Panc1 (cell line): ENCODE measurements at regions not wholly inside any gene's neighbourhood (a gene's known extent, or its start where the extent isn't known, plus 50 kb on each side); places are given as distances from the start of the nearest gene placed in this dataset.

ENCODE experiments used
- ATAC-seq: fragments of 200-7000 bp; cut with Tn5 transposase; 2 replicates; pipeline ENCODE4 v1.9.1; 2020; ENCODE audit warnings: mild to moderate bottlenecking, moderate library complexity
- BruUV-seq: library from RNA; stranded (reverse); fragments of 400-500 nt; replicated peaks from 2 replicates; lab custom pipeline; 2021; lab: Mats Ljungman, UMichigan
- CTCF ChIA-PET: fragments of 300-600 bp; sonication (Branson Sonifier 250); formaldehyde crosslinking; loops from one replicate; lab custom pipeline; 2022; ENCODE audit warnings: antibody characterized with exemption; lab: Charles Lee
- POLR2A ChIA-PET: fragments of 300-600 bp; sonication (Branson Sonifier 250); formaldehyde crosslinking; loops from one replicate; lab custom pipeline; 2022; ENCODE audit warnings: antibody characterized with exemption; lab: Charles Lee
- DNase-seq: peaks from one replicate; pipeline ENCODE4 v3.0.0-alpha.2; 2010; ENCODE audit warnings: low read depth, low spot score
- H3K27ac ChIP-seq: 2 replicates; pipeline ENCODE4 v1.5.1; 2011; ENCODE audit warnings: mild to moderate bottlenecking, low read length, inconsistent platforms
- H3K27me3 ChIP-seq: fragments of 200-500 bp; sonication (Bioruptor generic); 2 replicates; pipeline ENCODE4 v1.6.0; 2014; ENCODE audit warnings: low read length, inconsistent platforms; ENCODE audit not compliant: control insufficient read depth, insufficient read depth
- H3K36me3 ChIP-seq: fragments of 200-500 bp; sonication (Bioruptor generic); 2 replicates; pipeline ENCODE4 v1.5.1; 2014; ENCODE audit warnings: inconsistent platforms, mild to moderate bottlenecking, low read length, moderate library complexity; ENCODE audit not compliant: control insufficient read depth, insufficient read depth
- H3K4me1 ChIP-seq: 2 replicates; pipeline ENCODE4 v1.5.1; 2011; ENCODE audit warnings: inconsistent platforms, mild to moderate bottlenecking, low read length, moderate library complexity; ENCODE audit not compliant: control insufficient read depth, insufficient read depth
- H3K4me3 ChIP-seq, 2 experiments: 2 replicates each; pipeline ENCODE4 v1.5.1; 2011 to 2012; ENCODE audit warnings: low read depth in 2 of 2, low read length in 2 of 2, mild to moderate bottlenecking in 2 of 2, inconsistent platforms in 1 of 2, moderate library complexity in 1 of 2
- H3K9me3 ChIP-seq: fragments of 200-500 bp; sonication (Bioruptor generic); 2 replicates; pipeline ENCODE4 v1.5.1; 2014; ENCODE audit warnings: low read depth, mild to moderate bottlenecking, inconsistent platforms, low read length, moderate library complexity; ENCODE audit not compliant: control insufficient read depth, insufficient read depth
- POLR2AphosphoS5 ChIP-seq: IDR thresholded peaks from 2 replicates; pipeline ENCODE4 v1.6.1; 2012; ENCODE audit warnings: mild to moderate bottlenecking, low read depth, low read length, moderate library complexity
- REST ChIP-seq, 2 experiments: IDR thresholded peaks; 2 replicates each; pipeline ENCODE4 v1.6.1; 2011 to 2012; ENCODE audit warnings: low read depth in 2 of 2, control low read depth in 1 of 2, low read length in 1 of 2, mild to moderate bottlenecking in 1 of 2, moderate library complexity in 1 of 2; ENCODE audit not compliant: insufficient read depth in 1 of 2
- SIN3A ChIP-seq: IDR thresholded peaks from 2 replicates; pipeline ENCODE4 v1.6.1; 2012; ENCODE audit warnings: low read depth, mild to moderate bottlenecking, low read length, moderate library complexity, borderline replicate concordance; ENCODE audit not compliant: insufficient read depth
- TCF7L2 ChIP-seq: IDR thresholded peaks from 2 replicates; pipeline ENCODE4 v1.6.1; 2011; ENCODE audit warnings: mild to moderate bottlenecking, low read depth, low read length, inconsistent platforms
- in situ Hi-C: cut with HindIII; loops from 2 replicates; pipeline ENCODE4 v1.10.0; 2016; ENCODE audit warnings: low sequenced_read_pairs, low pct_unique_long_range_greater_than_20kb
- intact Hi-C: fragments of 100-400 bp; cut with micrococcal nuclease; formaldehyde crosslinking; loops from one replicate; pipeline ENCODE4 v1.10.0; 2022; ENCODE audit not compliant: unreplicated experiment
- TF ChIP-seq, protein P1 (sequence below): fragments of 450-650 bp; IDR thresholded peaks from 2 replicates; pipeline ENCODE4 v1.5.1; 2017; ENCODE audit warnings: mild to moderate bottlenecking

GRCh38 chr3:87375231-87375682 is 98.9 kb upstream of the POU1F1 start:
- Histone ChIP-seq H3K9me3 (no peaks in the 10 kb centered on the region), H3K27ac (no peak overlapping the region), H3K36me3 (no peaks in the 10 kb centered on the region), H3K27me3 (no peaks in the 10 kb centered on the region), H3K4me1 (no peaks in the 10 kb centered on the region), H3K4me3 (no peak overlapping the region)
- TF ChIP-seq TCF7L2 = no peak
- TF ChIP-seq, protein P1, sequence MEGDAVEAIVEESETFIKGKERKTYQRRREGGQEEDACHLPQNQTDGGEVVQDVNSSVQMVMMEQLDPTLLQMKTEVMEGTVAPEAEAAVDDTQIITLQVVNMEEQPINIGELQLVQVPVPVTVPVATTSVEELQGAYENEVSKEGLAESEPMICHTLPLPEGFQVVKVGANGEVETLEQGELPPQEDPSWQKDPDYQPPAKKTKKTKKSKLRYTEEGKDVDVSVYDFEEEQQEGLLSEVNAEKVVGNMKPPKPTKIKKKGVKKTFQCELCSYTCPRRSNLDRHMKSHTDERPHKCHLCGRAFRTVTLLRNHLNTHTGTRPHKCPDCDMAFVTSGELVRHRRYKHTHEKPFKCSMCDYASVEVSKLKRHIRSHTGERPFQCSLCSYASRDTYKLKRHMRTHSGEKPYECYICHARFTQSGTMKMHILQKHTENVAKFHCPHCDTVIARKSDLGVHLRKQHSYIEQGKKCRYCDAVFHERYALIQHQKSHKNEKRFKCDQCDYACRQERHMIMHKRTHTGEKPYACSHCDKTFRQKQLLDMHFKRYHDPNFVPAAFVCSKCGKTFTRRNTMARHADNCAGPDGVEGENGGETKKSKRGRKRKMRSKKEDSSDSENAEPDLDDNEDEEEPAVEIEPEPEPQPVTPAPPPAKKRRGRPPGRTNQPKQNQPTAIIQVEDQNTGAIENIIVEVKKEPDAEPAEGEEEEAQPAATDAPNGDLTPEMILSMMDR = no peak
- BruUV-seq = no TSS peak
- intact Hi-C loops = no loop called here
- CTCF ChIA-PET = no interaction called here
- DNase-seq (no peak), ATAC-seq (no peak)
- POLR2A ChIA-PET = no interaction called here
- in situ Hi-C loops = no loop called here

DNA sequence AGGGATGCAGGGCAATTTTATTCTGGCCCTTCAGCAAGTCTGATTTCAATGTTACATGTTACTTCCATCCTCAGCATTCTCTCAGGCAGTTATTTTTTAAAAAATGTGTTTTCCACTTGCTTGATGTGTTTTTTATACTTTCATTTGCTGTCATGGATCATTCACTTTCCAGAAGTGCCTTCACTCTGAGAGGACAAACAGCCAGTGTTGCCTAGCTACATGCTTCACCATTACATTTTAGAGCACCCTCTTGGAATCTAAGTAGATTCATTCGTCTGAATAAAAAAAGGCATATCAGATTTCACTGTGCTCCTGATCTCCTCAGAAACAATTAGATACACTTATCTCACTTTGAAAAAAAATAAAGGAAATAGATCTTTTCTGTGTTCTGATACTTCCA is 93.6 kb upstream of the POU1F1 start:
- H3K36me3 ChIP-seq = no peaks in the 10 kb centered on the region
- no peak overlapping the region for H3K27ac ChIP-seq
- in situ Hi-C loops = no loop called here
- CTCF ChIA-PET = no interaction called here
- no peak overlapping the region for H3K4me3 ChIP-seq
- H3K9me3 ChIP-seq = no peaks in the 10 kb centered on the region
- H3K4me1 ChIP-seq = no peaks in the 10 kb centered on the region
- DNase-seq (no peak), ATAC-seq (no peak)
- BruUV-seq = no TSS peak
- TF ChIP-seq, protein P1 = no peak
- TF ChIP-seq TCF7L2 (no peak), POLR2AphosphoS5 (no peak), SIN3A (no peak), REST (IDR thresholded peaks at IDR 0.05; ENCODE audit: insufficient read depth in 1 of 2, low read depth in 2 of 2, low read length in 1 of 2) (no peak)
- intact Hi-C loops = no loop called here
- POLR2A ChIA-PET = no interaction called here
- no peaks in the 10 kb centered on the region for H3K27me3 ChIP-seq

- ATAC-seq (no peak), DNase-seq (no peak)
- intact Hi-C loops = no loop called here
- no peaks in the 10 kb centered on the region for H3K4me1 ChIP-seq
- no TSS peak for BruUV-seq
- TF ChIP-seq REST (IDR thresholded peaks at IDR 0.05; ENCODE audit: insufficient read depth in 1 of 2, low read depth in 2 of 2, low read length in 1 of 2) = no peak
- TF ChIP-seq, protein P1 = no peak
- no peak for TF ChIP-seq TCF7L2
- no peak for TF ChIP-seq SIN3A
- TF ChIP-seq POLR2AphosphoS5 = no peak
- H3K4me3 ChIP-seq = no peak overlapping the region
- no peaks in the 10 kb centered on the region for H3K36me3 ChIP-seq
- ChIA-PET CTCF (no interaction called here), POLR2A (interaction anchor here (0.6 kb wide), 1 partner anchor 93 kb away, joined by 4 read pairs; no protein-coding TSS in a partner anchor)
- H3K27ac ChIP-seq = no peak overlapping the region
- in situ Hi-C loops = no loop called here
- H3K9me3 ChIP-seq = no peaks in the 10 kb centered on the region
- no peaks in the 10 kb centered on the region for H3K27me3 ChIP-seq
Observed at GRCh38 chr3:87367736-87368135, 91.4 kb upstream of the POU1F1 start.
